ENCODE measurements at regions not wholly inside any gene's neighbourhood (a gene's known extent, or its start where the extent isn't known, plus 50 kb on each side); places are given as distances from the start of the nearest gene placed in this dataset.

DNA sequence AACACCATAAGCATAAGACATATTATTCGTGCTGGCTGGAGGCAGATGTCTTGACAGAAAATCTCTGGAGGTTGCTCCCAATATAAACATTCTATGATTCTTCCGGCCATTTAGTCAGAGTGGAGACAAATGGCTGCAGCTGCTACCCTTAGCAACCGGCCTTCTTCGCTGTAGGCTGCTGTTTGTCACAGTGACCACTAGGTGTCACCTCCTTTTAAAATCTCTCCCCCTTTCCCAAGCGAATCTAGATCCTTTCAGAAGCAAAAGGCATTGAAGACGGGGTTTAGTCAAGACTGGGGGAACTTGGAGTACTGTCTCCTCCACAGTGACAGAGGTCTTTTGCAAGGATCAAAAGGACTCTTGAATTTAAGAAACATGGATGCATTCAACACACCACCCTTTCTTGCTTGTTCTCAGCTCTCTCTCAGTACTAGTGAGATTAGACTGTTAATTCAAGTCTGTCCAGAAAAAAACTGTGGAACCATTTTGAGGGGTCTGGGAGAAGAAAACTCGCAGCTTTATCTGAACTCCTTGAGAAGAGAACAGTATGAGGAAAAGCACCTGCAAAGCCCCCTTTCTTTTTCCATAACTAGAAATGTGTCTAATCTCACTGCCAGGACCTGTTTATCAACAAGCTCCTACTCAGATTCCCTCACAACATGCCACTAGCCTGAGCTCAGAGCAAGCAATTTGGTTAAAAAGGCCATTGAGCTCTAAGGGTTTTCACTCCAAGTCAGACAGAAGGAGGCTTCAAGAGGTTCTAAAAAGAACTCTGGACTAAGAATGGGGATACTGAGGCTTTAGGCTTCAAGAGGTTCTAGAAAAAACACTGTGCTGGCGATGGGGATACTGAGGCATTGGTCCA lies 408.3 kb upstream of the PLXNA2 start:
- Histone ChIP-seq H3K4me3 (ENCODE audit: low read depth, low read length) (no peak overlapping the region), H3K27me3 (ENCODE audit: control insufficient read depth, insufficient read depth, low read length) (no peaks in the 10 kb centered on the region), H3K36me3 (ENCODE audit: control insufficient read depth, insufficient read depth, low read length) (no peaks in the 10 kb centered on the region)
- DNase-seq (ENCODE audit: low read depth) = peak; percentile 21
- TF ChIP-seq, protein P1, sequence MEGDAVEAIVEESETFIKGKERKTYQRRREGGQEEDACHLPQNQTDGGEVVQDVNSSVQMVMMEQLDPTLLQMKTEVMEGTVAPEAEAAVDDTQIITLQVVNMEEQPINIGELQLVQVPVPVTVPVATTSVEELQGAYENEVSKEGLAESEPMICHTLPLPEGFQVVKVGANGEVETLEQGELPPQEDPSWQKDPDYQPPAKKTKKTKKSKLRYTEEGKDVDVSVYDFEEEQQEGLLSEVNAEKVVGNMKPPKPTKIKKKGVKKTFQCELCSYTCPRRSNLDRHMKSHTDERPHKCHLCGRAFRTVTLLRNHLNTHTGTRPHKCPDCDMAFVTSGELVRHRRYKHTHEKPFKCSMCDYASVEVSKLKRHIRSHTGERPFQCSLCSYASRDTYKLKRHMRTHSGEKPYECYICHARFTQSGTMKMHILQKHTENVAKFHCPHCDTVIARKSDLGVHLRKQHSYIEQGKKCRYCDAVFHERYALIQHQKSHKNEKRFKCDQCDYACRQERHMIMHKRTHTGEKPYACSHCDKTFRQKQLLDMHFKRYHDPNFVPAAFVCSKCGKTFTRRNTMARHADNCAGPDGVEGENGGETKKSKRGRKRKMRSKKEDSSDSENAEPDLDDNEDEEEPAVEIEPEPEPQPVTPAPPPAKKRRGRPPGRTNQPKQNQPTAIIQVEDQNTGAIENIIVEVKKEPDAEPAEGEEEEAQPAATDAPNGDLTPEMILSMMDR (IDR thresholded peaks at IDR 0.05; ENCODE audit: insufficient read depth, low read length, poor library complexity, severe bottlenecking) = peak; percentile 77

DNA sequence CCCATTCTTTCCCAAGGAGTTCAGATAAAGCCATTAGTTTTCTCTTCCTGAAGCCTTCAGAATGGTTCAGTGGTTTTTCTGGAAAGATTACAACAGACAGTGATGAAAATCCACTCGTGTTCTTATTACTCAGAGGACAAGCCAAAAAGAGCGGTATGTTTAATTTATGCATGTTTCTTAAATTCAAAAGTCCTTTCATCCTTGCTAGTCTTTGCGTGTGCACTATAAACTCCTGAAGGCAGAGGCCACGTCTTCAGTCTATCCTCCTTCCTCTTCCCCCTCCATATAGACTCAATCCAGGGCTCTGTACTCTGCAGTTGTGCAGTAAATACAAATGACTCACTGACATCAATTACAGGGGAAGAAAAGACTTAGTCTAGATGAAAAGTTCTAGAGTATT lies 409.2 kb upstream of the PLXNA2 start:
- no peak for DNase-seq (ENCODE audit: low read depth)
- TF ChIP-seq, protein P1 (IDR thresholded peaks at IDR 0.05; ENCODE audit: insufficient read depth, low read length, poor library complexity, severe bottlenecking) = no peak
- Histone ChIP-seq H3K4me3 (ENCODE audit: low read depth, low read length) (no peak overlapping the region), H3K36me3 (ENCODE audit: control insufficient read depth, insufficient read depth, low read length) (no peaks in the 10 kb centered on the region), H3K27me3 (ENCODE audit: control insufficient read depth, insufficient read depth, low read length) (no peaks in the 10 kb centered on the region)

DNA sequence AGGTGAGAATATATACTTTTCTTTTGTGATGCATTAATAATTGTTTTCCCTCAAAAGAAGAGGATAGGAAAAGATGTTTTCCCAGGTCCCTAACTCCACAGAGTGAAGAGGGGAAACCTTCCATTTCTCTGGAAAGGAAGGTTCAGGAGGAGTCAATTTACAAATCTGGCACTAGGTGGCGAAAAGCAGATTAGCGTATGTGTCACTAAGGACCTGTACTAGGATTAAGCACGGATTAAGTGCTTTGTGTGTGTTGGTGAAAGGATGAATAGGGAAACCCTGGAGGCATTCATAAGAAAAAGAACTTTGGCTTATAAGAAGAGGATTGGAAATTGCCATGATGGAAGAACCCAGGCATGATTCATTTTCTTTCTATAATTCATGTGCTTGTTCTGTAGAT lies 410.1 kb upstream of the PLXNA2 start:
- no peaks in the 10 kb centered on the region for H3K27me3 ChIP-seq (ENCODE audit: control insufficient read depth, insufficient read depth, low read length)
- no peaks in the 10 kb centered on the region for H3K36me3 ChIP-seq (ENCODE audit: control insufficient read depth, insufficient read depth, low read length)
- no peak overlapping the region for H3K4me3 ChIP-seq (ENCODE audit: low read depth, low read length)
- DNase-seq (ENCODE audit: low read depth) = no peak
- TF ChIP-seq, protein P1 (IDR thresholded peaks at IDR 0.05; ENCODE audit: insufficient read depth, low read length, poor library complexity, severe bottlenecking) = peak; percentile 23

DNA sequence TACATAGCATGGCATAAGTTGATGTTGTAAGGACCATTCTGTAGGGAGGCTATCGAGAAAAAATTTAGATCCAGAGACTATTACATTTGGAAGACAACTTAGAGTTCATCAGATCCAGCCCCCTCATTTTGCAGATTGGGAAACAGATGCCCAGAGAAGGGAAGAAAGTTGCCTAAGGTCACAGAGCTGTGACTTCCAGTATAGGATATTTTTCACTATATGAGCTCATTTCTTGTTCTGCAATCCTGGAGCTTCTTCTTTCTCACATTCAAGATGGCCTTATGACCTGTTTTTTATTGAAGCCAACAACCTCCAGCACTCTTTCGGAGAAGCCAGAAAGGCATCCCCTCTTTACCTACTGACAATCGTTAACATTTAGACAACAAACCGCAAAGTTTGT lies 421.8 kb upstream of the PLXNA2 start:
- no peak for DNase-seq (ENCODE audit: low read depth)
- TF ChIP-seq, protein P1 (IDR thresholded peaks at IDR 0.05; ENCODE audit: insufficient read depth, low read length, poor library complexity, severe bottlenecking) = no peak
- H3K27me3 ChIP-seq (ENCODE audit: control insufficient read depth, insufficient read depth, low read length) = no peaks in the 10 kb centered on the region
- H3K36me3 ChIP-seq (ENCODE audit: control insufficient read depth, insufficient read depth, low read length) = no peaks in the 10 kb centered on the region
- no peak overlapping the region for H3K4me3 ChIP-seq (ENCODE audit: low read depth, low read length)

DNA sequence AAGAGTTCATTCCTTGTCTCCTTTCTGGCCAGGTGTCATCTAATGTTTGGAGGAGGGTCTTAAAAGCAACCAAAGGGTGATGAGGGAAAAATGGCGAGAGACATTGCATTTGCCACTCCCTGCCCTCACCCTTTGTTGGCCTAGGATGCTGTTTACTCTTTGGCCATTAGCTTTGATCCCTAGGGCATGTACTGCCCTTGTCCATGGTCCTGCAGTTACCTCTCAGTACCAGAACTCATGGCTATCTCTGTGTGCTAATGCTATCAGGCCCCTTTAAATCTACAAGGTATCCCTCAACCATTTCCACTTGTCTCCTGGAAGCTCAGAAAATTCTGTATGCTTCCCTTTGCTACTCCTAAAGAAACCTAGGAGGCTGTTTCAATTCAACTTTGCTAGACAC lies 424.8 kb upstream of the PLXNA2 start:
- TF ChIP-seq, protein P1 (IDR thresholded peaks at IDR 0.05; ENCODE audit: insufficient read depth, low read length, poor library complexity, severe bottlenecking) = no peak
- Histone ChIP-seq H3K36me3 (ENCODE audit: control insufficient read depth, insufficient read depth, low read length) (no peaks in the 10 kb centered on the region), H3K4me3 (ENCODE audit: low read depth, low read length) (no peak overlapping the region), H3K27me3 (ENCODE audit: control insufficient read depth, insufficient read depth, low read length) (no peaks in the 10 kb centered on the region)
- no peak for DNase-seq (ENCODE audit: low read depth)

DNA sequence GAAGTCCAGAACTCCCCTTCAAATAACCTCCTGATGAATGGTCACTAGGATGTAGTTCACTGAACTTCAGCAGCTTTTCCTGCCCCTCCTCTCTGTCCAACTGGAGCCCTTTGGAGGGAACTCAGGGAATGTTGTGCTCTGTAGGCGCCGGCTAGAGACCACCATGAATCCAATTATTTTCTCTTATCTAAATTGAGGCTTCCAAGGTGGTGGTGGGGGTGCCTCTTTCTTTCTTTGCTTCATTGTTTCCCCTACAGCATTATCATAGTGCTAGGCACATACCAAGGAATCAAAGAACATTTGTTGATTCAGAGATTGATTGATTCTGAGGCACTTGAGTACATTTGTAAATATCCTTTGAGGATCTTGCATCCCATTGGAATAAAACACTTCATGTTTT lies 426.6 kb upstream of the PLXNA2 start:
- H3K4me3 ChIP-seq (ENCODE audit: low read depth, low read length) = no peak overlapping the region
- DNase-seq (ENCODE audit: low read depth) = no peak
- no peaks in the 10 kb centered on the region for H3K27me3 ChIP-seq (ENCODE audit: control insufficient read depth, insufficient read depth, low read length)
- TF ChIP-seq, protein P1 (IDR thresholded peaks at IDR 0.05; ENCODE audit: insufficient read depth, low read length, poor library complexity, severe bottlenecking) = no peak
- no peaks in the 10 kb centered on the region for H3K36me3 ChIP-seq (ENCODE audit: control insufficient read depth, insufficient read depth, low read length)
